Forelimb muscle (tissue), 1 donor: ENCODE measurements at regions not wholly inside any gene's neighbourhood (a gene's known extent, or its start where the extent isn't known, plus 50 kb on each side); places are given as distances from the start of the nearest gene placed in this dataset.
"Not testable (repeated sequence)": the region's sequence is repeated elsewhere in the genome, so short reads cannot be mapped to it uniquely, and the experiment has no call there.

ENCODE experiments used
- DNase-seq: peaks from one replicate; pipeline ENCODE4 v3.0.0-alpha.2; 2013; ENCODE audit warnings: low read depth

DNA sequence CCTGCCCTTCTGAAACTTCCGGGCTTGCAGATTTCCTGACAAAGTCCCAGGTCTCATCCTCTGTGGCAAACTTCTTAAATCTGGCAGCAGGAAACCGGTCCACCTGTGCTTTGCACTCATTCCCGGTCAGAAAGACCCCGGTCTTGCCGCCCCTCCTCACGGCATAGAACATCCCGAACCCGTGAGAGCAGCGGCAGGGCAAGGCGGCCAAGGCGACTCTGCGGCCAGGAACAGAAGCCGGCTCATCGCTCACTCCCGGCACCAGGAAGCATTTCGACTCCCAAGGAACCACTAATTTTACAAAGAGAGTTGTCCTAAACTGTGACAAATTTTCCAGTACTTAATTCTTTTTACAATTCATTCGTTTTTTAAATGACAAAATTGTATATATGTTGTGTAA, 140.3 kb downstream of the USP22 start:
- not testable (repeated sequence) for DNase-seq

DNA sequence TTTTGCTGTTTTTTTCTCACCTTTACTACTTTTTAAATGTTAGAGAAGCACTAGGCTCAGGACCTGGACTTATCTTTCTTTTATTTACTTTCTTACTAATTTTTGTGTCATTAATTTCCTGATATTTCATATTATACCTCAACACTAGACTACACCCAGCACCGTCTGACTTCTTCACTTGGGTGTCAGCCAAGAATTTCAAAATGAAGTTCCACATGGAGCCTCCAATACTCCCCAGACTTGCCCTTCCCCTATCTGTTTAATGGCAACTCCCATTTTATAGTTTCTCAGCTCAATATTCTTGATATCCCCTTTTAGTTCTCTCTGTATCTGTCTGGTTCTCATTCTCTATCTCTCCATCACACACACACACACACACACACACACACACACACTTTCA, 139.3 kb downstream of the USP22 start:
- not testable (repeated sequence) for DNase-seq

DNA sequence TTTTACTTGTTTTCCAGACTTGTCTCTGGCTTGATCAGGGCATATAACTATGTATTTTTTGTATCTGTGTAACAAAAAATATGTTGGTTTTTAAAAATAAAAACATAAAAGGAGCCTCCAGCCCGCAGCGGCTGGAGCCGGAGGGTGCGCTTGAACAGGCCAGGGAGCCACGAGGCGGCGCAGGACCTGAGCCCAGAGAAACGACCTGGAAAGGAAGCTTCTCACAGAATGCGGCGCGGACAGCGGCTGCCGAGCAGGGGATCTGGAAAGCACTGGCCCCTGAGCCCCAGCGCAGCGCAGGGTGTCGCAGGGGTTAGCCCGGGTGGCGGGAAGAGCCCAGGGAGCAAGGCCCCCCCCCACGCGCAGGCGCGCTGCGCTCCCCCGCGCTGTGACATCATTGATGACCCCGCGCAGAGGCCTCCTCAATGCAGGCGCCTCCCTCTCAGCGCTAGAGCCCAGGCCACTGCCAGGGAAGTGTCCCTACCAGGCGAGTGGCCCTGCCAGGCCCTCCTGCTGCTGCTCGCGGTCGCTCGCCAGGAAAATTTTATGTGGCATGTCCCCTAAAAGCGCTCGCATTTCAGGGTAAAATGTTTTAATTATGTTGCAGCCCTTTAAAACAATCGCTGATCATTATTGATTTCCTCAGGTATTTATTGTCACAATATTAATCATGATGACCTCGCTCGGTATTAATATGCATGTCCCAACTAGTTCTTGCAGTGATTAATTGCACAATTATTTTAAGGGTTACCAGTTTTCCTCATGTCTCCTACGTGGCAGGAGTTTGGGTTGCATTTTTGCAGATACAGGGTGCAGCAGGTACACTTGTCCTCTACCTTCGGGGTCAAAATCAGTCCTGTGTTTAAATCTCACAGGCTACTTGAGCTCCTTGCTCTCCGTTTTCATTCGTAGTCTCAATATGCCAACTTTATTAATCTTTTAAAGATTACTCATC, 134.2 kb downstream of the USP22 start:
- DNase-seq: peak; percentile 48

DNA sequence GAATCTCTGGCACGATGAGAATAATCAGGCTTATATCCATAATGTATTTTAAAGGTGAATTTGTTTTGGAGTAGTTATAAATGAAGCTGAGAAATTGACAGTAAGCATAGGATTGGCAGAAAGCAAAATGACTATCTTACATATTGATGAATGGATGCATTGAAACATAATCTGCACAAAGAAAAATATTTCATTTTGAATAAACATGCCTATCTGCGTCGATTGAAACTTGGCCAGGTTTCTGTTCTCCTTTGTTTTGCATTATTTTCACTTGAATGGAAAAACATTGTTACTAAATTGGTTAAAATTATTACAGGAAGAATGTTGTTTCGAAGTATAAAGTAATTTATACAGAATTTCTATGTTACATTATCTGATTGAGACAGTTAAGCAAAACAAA, 128.2 kb downstream of the USP22 start:
- DNase-seq: no peak

DNA sequence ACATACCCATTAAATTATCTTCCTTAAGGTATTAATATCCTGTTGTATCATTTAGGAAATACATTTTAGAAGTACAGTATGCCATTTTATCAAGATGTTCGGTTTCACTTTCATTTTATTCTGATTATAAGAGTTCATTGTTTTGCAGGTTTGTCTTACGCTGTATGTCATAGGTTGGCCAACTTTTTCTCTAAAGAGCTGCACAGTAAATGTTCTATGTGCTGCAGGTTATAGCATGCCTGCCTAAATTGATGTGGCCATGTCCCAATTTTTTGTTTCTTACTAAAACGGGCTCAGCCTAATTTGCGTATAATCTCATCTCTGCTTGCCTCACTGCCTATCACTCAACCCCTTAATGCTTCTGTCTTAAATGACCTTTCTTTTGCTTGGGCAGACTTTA, 126.4 kb downstream of the USP22 start:
- DNase-seq: no peak

DNA sequence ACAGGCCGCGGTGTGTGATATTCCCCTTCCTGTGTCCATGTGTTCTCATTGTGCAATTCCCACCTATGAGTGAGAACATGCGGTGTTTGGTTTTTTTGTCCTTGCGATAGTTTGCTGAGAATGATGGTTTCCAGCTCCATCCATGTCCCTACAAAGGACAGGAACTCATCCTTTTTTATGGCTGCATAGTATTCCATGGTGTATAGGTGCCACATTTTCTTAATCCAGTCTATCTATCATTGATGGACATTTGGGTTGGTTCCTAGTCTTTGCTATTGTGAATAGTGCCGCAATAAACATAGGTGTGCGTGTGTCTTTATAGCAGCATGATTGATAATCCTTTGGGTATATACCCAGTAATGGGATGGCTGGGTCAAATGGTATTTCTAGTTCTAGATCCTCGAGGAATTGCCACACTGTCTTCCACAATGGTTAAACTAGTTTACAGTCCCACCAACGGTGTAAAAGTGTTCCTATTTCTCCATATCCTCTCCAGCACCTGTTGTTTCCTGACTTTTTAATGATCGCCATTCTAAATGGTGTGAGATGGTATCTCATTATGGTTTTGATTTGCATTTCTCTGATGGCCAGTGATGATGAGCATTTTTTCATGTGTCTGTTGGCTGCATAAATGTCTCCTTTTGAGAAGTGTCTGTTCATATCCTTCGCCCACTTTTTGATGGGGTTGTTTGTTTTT, 125.1 kb downstream of the USP22 start:
- DNase-seq: not testable (repeated sequence)

DNA sequence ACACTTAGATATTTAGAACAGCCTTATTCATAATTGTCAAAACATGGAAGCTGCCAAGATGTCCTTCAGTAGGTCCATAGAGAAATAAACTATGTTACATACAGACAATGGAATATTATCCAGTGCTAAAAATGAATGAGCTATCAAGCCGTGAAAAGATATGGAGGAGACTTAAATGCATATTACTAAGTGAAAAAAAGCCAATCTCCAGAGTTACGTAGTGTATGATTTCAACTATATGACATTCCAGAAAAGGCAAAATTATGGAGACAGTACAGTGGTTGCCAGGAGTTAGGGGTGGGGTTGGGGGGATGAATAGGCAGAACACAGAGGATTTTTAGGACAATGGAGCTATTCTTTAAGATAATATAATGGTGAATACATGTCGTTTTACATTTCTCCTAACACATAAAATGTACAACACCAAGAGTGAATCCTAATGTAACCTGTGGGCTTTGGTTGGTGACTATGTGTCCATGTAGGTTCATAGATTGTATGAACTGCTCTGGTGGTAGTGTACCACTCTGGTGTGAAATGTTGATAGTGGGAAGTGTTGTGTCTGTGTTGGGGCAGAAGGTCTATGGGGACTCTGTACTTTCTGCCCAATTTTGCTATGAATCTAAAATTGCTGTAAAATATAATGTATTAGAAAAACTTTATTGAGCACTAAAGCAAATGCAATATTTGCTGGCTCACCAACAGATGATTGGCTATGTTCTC, 122.6 kb downstream of the USP22 start:
- no peak for DNase-seq

DNA sequence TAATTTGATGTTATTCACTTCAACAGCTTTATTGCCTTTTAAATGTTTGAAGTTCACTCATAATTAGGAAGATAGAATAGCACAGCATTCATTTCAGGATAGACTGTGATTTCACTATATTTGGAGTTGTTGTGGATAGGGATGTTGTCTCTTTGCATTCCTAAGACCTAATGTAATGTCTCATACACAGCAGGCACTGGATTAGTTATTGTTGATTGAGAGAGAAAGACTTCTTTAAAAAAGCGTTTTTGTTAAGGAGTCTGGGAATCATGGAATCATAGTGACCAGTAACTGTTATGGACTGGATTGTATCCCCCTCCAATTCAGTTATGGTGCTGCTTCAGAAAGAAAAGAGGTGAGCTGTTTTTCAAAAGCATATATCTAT, 122.0 kb downstream of the USP22 start:
- DNase-seq: no peak

DNA sequence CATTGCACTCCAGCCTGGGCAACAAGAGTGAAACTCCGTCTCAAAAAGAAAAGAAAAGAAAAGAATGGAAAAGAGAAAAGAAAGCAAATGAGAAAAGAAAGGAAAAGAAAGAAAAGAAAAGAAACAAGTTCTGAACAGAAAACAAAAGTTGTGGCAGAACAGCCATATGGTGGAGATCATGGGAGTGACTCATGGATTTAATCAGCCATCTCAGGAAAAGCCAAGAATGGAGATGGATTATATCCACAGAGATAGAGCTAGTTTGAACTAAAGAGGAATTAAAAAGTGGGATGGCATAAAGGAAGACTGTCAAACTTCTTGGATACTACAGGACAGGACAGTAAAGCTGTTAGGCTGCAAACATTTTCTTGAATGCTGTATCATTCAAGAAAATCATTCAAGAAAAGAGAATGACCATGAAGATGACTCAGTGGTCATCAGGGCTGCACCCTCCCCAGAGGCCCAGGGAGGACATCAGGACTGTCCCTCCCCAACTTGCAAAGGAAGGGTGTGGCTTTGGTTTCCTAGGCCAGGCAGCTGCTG, 120.6 kb downstream of the USP22 start:
- no peak for DNase-seq

DNA sequence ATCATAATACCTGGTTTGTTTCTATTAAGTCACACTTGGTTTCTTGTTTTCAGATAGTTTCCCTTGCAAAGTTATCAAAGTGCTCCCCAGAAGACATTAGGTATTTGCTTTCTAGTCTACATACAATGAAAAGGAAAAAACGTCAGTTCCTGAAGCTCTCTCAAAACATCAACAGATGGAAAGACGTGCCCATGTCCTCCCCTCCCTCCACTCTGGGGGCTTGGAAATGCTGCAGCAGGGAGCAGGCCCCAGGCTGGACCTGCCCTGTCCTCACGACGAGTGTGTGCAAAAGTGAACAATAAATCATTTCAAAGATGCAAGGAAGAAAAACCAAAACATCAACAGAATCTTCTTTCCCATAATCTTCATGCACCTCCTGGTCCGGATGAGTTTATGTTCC, 118.5 kb downstream of the USP22 start:
- DNase-seq: no peak

DNA sequence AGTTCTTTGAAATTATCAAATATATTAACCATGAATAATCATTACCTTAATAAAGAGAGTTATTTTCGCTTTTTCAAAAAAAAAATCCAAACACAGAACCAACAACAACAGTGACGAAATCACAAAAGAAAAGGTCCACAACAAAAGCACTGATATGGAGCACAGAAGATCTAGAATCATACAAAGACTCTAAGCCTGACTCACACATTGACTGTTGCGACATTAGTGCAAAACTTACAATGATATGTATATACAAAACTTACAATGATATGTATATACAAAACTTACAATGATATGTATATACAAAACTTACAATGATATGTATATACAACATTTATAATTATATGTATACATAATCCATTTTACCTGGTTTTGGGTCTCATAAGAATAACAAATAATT, 117.7 kb downstream of the USP22 start:
- no peak for DNase-seq

DNA sequence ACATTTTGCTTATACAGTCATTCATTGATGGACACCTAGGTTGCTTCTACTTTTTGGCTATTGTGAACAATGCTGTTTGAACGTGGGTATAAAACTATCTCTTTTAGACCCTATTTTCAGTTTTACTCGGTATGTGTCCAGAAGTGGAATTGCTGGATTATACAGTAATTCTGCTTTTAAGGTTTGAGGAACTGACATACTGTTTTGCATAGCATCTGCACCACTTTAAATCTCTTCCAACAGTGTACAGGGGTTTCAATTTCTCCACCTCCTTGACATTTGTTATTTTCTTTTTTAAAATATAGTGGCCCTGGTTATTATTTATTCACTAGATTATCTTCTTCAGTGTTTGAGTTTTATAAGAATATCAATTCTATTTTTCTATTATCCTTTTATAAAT, 116.9 kb downstream of the USP22 start:
- DNase-seq: no peak

DNA sequence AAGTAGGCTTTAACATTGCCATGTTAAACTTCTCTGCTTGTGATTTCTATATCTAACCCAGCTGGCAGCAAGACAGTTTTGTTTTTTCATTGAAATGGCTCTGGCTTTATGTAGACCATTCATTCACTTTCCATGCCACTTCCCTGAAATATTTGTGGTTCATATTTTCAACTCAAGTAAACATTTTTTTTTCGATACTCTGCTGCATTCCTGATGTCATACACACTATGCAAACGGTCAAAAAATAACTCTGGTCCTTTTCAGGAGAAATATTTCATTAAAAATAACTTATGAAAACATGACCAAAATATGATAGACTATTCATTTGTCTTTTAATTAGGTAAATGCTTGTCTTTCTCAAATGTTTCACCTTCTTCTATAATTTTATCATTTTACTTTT, 116.3 kb downstream of the USP22 start:
- no peak for DNase-seq

DNA sequence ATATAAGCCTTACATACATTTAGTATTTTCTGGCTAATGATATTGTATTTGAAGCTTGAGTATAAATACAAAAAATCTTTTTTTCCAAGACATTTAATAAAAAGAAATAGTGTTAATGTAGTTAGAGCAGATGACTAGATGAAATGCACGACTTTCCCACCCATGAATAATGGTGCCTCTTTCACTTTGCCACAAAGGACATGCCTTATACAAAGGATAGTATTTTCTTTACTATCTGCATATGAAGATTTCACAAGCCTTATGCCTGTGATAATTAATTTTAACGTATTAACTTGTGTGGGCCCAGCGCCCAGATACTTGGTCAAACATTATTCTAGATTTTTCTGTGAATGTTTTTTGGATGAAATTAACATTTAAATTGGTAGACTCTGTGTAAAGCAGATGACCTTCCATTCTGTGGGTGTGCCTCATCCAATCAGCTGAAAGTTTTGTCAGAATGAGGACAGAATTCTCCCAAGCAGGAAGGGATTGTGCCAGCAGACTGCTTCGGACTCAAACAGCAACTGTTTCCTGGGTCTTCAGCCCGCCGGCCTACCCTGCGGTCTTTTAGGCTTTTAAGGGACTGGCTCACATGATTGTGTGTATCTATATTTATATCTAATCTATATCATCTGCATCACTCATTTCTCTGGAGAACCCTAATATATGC, 115.4 kb downstream of the USP22 start:
- DNase-seq: no peak

DNA sequence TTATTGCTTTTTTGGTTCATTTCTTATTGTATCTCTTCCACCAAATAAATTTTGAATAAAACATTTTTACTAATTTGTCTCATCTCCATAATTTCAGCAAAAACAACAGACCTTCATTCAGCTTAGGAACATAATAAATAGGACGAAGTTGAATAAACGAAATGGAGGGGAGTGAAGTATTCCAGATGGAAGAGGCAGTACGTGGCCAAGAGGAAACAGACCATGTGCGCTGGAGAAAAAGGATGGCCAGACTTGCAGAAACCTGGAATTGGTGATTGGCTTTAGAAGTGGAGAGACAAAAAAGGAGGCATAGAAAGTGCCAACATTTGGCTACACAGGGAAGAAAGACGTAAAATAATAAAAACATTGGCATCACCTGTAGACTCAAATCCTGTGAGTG, 113.5 kb downstream of the USP22 start:
- DNase-seq: no peak

DNA sequence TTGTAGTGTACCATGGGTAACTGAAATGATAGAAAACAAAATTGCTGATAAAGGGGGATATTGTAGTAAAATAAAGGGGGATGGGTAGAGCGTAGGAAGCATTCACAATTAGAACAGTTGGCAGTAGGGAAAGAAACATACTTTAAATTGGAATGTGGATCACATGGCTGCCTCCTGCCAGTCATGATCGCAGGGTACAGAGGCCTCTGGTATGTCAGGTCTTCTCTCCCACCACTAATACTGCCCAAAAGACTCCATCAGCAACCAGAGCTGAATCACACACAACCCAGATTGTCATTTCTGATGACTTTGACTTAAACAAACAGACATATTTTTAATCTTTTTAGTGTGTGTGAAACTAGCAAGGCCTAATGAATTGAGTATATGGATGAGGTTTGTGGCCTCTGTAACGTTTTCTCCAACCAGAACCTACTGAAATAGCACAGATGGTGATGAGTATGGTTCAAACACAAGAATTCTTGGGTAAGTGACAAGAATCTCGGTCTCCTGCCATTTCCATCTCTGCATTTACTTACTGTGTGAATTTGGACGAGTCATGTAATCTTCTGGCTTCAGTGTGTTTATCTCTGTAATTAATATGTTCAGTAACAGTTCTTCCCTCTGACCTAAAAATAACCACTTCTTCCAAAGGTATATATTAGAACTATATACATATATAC, 112.6 kb downstream of the USP22 start:
- no peak for DNase-seq

DNA sequence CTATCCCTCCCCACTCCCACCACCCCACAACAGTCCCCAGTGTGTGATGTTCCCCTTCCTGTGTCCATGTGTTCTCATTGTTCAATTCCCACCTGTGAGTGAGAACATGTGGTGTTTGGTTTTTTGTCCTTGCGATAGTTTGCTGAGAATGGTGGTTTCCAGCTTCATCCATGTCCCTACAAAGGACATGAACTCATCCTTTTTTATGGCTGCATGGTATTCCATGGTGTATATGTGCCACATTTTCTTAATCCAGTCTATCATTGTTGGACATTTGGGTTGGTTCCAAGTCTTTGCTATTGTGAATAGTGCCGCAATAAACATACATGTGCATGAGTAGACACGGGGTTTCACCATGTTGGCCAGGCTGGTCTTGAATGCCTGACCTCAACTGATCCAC, 109.8 kb downstream of the USP22 start:
- DNase-seq: not testable (repeated sequence)

DNA sequence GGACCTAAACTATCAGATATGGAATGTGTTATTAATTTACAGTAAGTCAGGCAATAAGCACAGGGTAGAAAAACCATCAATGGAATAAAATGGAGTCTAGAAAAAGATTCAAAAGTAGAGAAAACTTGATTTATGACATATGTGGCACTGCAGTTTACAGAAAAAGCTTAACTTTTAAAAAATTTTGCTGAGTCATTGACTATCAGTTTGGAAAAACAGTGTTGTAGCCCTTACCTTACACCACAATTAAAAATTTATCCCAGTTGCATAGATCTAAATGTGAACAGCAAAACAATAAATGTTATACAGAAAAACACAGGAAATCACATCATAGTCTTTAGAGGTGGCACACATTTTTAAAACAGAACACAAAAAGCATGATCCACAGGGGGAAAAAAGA, 108.5 kb downstream of the USP22 start:
- DNase-seq: no peak

DNA sequence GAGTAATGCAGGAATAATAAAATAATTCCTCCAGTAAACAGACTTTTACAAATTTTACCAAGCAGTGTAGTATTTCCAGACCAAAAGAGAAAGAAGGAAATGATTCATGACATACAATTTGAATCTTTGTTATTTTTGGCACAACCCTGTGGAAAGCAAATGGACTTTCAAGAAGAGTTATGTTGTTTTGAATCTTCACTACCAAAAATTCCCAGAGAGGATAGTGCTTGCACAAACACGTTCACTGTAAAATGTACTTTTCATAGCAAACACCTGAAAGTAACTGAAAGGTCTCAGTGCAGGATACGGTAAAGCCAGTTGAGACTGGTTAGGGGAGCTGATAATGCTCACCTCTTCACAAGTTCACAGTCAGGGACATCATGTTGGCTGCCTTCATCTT, 107.1 kb downstream of the USP22 start:
- no peak for DNase-seq

DNA sequence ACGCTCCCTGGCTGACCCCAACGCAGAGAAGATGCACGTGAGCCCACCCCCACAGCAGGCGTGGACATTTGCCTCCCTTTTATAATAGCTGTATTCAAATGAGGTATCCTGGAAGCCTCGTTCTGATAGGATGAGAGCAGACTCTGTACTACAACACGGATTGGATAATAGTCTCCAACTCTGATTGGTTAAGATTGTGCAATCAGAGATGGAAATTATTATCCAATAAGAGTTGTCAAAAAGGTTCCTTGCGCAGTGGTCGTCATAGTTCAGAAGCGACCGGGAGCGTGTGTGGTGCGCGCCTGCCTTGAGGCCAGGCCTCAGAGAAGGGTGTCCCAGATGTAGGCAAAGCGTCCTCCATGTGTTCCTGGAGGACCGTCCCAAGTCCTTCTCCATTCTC, 104.6 kb downstream of the USP22 start:
- no peak for DNase-seq

DNA sequence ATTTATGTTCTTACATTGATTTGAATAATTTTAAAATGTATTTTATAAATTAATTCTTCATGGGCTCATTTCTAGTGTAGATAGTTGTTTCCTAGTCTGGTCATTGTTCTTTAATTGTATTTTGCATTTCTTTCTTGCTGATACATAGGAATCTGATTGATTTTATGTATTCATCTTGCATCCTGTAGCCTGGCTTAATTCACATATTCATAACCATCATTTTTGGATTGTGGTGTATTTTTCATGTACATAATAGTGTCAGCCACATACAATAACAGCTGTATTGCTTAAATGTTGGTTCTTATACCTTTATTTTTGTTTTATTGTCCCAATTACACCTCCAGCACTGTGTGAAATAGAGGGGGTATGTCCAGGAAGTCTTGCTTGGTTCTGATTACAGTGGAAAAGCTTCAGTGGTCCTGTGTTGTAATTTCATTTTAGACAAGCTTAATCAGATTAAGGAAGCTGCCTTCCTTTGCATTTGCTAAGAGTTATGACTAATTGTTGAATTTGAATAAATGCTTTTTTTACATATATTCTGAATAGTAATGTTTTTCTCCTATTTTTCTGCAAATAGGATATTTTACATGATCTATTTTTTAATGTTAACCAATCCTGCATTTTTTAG, 103.7 kb downstream of the USP22 start:
- DNase-seq: no peak
